Colon (tissue), 2 donors: ENCODE measurements at regions not wholly inside any gene's neighbourhood (a gene's known extent, or its start where the extent isn't known, plus 50 kb on each side); places are given as distances from the start of the nearest gene placed in this dataset.

Experiments used
- FAIRE-seq: peaks from 2 replicates; lab custom pipeline; 2012; peaks lifted over from hg19 to GRCh38; lab: Jason Lieb, UNC
- donor health status: control.
- donor health status: control.

DNA sequence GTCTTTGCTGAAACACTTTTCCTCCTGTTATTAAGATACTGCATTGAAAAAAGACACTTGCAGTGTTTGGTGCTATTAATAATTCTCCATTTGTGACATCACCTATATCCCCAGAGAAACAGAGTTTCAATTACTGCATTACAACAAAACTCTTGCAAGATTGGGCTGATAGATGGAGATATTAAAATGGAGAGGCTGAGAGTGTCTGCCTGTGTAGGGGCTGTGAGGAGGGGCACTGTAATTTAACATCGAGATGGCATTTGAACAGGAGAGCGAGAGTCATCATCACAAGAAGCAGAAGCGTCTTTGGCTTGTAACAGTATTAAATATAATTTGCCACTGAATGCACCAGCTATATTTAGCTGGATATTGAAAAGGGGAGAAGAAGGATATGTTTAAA, 316.5 kb downstream of the CDH26 start:
- FAIRE-seq = no peak

DNA sequence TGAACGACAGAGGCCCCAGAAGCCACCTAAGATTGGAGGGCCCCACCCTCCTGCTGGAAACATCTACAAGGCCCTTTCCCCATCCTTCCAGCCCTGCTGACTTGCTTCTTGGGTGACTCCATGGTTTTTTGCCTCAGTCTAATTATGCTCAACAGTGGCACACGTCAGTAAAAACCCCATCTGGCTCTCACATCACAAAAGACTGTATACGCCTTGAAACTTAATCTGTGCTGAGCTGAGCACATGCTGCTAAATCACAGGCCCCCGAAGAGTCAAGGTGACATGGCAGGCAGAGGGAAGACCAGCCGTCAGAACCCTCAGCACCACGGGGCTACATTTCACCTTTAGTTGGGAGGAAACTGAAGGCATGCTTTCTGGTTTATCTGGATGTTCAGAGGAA, 323.1 kb downstream of the CDH26 start:
- no peak for FAIRE-seq

DNA sequence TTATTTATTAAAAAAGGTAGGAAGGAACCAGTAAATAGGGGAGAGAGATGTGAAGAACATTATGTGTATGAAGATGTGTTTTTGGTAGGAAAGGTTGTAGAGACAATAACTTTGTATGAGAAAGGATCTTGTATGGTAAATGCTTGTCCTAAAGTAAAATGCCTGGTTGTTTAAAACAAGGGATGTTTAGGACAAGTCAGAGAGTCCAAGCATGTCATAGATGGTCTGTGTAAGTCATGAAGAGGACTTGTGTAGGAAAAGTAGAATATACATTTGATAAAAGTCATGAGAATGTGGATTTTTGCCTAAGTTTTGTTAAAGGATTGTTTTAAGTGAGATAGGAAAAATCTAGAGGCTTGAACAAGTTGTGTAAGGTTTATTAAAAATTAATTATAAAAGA, 325.1 kb downstream of the CDH26 start:
- no peak for FAIRE-seq

DNA sequence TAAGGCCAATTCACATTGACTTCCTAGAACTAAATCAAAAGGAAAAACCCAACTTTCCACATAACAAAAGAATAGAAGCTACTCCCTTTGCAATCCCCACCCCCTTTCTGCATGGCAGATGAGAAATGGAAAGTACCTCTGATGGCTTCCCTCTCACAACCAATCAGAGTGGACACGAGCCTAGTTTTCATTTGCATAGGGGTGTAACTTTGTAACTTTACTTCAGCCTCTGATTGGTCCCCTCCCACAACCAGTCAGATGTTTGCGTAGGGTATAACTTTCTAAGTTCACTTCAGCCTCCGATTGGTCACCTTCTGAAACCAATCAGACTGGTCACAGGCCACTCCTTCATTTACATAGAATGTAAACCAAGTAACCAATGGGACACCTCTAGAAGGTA, 328.5 kb downstream of the CDH26 start:
- FAIRE-seq = no peak

DNA sequence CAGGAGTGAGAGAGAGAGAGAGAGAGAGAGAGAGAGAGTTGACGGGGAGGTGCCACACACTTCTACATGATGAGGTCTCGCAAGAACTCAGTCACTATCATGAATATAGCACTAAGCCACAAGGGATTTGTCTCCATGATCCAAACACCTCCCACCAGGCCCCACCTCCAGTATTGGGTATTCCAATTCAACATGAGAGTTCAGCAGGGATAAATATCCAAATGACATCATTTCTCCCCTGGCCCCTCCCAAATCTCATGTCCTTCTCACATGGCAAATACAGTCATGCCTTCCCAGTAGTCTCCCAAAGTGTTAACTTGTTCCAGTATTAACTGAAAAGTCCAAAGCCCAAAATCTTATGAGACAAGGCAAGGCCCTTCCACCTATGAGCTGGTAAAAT, 330.7 kb downstream of the CDH26 start:
- FAIRE-seq = no peak

DNA sequence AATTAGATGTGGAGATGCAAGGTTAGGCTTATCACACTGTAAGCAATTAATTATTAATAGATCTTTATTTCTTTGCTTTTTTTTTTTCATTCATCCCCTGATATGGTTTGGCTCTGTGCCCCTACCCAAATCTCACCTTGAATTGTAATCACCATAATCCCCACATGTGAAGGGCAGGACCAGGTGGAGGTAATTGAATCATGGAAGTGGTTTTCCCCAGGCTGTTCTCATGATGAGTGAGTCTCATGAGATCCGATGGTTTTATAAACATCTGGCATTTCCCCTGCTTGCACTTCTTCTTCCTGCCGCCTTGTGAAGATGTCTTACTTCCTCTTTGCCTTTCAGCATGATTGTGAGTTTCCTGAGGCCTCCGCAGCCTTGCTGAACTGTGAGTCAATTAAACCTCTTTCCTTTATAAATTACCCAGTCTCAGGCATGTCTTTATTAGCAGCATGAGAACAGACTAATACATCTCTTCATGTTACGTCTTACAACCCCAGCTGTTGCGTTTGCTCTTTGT, 333.8 kb downstream of the CDH26 start:
- no peak for FAIRE-seq

DNA sequence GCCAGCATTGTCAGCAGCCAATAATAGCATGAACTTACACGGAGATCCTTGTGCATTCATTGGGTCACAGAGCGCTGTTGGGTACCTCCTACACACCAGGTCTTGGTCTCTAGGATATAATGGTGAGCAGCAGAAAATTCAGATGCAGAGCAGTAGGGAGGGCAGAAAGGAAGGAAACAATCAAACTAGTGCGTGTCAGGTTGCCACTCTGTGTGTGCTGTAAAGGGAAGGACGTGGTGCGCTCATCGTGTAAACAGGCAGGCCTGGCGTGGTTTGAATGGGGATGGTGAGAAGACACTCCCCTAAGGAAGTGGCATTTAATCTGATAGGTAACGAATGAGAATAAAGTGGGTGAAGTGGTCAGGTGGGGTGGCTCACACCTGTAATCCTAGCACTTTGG, 336.4 kb downstream of the CDH26 start:
- no peak for FAIRE-seq

DNA sequence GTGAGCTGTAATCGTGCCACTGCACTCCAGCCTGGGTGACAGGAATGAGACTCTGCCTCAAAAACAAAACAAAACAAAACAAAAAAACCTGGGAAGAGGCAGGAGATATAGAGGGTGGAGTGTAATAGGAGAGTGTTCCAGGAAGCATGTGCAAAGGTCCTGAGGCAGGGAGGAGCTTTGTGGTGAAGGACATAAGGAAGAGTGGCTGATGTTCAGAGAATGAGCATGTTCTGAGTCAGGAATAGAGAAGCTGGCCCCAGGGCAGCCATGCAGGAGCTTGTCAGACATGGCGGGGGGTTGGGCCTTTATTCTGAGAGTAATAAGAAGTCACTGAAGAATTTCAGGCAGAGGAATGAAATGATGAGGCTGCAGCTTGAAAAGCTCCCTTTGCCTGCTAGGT, 337.0 kb downstream of the CDH26 start:
- no peak for FAIRE-seq

DNA sequence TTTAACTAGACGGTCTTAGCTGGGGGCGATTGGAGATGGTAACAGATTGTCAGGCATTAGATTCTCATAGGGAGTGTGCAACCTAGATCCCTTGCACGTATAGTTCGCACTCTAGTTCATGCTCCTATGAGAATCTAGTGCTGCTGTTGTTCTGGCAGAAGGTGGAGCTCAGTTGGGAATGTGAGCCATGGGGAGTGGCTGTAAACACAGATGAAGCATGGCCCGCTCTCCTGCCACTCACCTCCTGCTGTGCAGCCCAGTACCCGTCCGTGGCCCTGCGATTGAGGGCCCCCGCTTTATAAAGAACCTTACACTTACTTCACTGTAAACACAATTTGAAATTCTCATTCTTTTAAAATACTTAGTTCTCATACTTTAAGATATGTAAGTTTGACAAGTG, 339.4 kb downstream of the CDH26 start:
- no peak for FAIRE-seq

DNA sequence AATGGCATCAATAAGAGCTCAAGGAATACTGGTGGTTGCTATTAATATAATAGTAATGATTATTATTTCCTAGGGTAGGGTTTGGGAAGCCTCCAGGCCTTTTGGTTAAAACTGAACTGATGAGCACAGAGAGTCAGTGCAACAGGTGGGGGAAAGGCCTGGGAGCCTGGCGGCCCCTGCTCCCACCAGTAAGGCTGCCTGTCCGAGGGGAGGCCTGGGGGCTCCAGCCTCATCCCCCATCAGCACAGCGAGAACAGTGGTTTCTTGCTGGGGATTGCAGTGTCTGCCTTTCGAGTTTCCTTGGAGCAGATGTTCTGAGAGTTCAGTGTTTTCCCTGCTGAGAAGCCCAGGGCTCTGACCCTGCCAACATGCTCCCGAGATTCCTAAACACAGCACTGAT, 340.4 kb downstream of the CDH26 start:
- no peak for FAIRE-seq

DNA sequence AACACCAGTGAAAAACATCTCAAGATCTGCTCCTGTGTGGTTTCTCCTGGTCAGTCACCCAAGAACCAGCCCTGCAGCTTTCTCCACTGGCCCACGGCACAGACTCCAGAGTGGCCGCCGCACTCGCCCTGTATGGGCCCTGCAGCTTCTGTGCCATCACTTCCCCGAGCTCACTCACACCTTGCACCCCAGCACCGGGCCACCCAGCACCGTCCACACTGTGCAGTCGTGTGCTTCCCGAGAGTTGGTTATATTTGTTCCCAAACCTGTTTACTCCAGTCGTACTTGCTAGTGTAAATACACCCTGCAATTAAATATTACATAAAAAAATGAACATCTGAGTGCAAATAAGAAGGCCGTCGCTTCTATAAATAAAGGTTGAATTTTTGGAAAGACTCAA, 341.7 kb downstream of the CDH26 start:
- FAIRE-seq = no peak

DNA sequence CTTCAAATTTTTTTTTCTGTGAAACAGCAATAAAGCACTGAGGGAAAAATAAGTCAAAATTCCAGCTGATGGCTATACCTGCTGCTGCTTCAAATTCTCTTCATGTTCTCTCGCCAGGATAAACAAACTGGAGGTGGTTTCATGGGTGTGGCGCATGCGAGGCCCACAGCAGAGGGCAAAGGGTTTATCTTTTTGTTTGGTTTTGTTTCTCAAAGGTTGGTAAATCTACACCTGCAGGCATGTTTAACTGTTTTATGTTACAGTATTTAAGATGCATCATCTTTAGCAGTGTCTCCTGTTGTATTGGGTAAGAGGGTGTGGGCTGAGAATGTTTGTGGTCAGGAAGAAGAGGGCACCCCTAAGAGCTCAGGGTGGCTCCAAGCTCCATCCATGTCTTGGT, 342.2 kb downstream of the CDH26 start:
- no peak for FAIRE-seq

DNA sequence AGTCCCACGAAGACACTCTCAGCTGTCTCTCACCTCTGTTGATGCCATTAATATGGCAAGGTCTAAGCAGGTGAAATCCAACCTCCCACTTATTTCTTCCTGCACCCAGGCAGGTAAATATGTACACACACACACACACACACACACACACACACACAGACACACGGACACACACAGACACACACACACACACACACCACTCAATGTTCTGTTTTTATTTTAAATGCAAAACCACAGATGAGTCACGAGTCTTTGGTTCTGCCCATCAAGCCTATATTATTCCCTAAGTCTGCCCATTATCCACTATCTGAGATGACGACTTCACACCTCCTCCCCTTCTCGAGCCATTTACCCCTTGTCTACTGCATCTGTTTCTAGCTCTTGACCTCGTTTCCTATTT, 344.7 kb downstream of the CDH26 start:
- FAIRE-seq = no peak

DNA sequence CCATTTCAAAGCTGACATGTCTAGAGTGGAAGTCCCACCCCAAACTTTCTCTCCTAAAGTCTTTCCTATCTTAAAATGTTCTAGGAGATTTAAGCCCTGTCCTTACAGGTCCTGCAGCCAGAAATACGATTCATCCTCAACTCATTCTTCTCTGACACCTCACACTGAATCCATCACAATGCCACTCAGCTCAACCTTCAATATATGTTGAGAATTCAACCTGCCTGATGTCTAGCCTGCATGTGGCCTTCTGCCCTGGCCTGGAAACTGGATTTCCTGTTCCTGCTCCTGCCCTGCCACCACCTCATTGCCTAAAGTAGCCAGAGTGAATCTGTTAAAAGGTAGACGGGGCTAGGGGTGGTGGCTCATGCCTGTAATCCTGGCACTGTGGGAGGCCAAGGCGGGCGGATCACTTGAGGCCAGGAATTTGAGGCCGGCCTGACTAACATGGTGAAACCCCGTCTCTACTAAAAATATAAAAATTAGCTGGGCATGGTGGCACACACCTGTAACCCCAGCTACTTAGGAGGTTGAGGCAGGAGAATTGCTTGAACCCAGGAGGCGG, 345.9 kb downstream of the CDH26 start:
- no peak for FAIRE-seq

DNA sequence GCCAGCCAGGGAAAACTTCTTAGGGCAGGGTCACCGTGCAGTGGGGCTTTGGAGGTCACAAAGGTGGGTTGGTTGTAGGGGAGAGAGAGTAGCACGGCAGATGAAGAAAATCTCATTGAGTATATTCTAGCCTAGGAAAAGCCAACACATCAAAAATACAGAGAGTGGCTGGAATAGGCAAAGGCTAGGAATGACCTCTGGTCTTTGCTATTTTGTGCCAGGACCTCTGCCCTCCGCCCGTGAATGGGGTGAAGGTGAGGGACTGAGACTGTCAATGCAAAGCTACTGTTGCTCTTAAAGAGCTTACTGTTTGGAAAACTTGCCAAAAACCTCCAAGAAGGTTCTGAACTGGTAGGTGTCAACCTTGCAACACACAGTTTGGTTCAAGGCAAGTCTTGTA, 346.7 kb downstream of the CDH26 start:
- FAIRE-seq = no peak

DNA sequence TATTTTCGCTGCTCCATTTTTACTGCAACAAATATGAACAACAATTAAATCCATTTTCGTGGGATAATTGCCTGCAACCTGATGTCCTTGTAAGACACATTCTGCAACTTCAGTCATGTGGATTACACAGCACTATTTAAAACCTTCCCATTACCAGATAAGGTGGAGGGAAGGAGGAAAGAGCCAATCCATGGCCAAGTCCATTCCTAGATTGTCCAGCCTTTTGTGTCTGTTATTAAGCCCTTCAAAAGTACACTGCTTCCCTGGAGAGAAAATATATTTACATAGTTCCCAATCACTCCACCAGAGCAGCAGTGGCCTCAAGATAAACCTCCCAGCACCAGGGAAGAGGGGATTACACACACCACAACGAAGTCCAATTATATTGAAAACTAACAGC, 347.9 kb downstream of the CDH26 start:
- FAIRE-seq = no peak

DNA sequence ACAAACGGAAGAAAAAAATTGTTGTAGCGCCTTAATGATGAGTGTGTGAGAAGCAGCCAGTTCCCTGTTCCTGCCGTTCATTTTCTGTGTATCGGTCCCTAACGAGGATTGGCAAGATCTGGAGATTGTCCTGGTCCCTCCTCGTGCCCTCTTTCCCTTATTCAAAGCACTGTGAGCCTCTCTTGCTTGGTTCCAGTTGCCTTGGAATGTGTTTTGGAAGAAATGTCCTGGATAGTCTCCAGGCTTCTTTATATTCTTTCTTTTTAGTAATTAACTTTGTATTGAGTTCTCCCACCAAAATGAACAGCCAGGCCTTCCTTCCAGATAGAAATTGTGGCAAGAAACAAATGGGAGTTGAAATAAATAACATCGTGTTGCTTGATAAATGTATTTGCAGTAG, 348.3 kb downstream of the CDH26 start:
- FAIRE-seq = no peak

DNA sequence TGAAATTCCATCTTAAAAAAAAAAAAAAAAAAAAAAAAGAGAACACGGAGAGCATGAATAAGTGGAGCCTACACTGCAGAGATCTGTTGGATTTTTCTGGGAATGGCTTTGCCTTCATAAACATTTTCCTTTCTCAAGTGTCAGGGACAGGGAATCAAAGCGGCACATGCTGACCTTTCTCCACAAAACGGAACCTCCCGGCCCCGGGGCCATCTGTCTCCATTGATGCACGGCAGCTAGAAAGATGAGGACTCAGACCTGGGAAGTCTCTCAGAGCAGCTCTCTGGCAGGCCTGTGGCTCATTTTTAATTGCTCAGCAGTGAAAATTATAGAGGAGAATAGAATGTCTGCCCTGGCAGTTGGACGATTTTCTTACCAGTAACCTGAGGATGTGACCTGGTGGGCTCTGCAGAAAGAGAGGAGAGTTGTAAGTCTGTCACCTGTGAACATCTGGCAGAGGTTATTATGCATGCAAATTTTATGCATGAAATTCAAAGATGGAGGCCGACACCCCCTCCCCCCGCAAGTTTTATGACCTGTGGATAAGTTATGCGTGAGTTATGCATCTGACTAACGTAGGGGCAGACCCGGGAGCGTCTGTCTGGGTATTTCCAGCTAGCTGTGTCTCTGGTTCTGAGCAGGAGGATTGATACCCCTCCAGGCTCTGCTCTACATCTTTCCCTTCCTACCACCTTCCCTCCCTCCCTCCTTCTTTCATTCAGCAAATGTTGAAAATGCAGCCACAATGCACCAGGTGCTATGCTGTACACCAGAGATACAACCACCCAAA, 352.5 kb downstream of the CDH26 start:
- FAIRE-seq = no peak

DNA sequence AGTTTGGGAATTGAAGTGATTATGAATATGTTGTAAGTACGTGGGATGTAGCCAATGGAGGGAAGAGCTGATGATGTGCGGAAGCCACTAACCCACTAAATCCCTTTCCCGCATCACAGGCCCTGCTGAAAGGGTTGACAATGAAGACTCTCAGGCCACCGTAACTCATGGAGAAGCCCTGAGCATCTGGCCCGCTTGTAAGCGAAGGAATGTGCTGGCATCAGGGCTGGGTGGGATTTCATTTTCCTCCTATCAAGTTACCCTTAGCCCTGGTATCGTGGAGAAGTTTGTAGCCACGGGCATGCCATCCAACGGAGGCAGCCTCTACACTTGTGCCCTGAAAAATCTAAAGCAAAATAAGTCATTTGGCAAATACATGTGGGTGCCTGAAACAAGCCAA, 355.0 kb downstream of the CDH26 start:
- FAIRE-seq = no peak

DNA sequence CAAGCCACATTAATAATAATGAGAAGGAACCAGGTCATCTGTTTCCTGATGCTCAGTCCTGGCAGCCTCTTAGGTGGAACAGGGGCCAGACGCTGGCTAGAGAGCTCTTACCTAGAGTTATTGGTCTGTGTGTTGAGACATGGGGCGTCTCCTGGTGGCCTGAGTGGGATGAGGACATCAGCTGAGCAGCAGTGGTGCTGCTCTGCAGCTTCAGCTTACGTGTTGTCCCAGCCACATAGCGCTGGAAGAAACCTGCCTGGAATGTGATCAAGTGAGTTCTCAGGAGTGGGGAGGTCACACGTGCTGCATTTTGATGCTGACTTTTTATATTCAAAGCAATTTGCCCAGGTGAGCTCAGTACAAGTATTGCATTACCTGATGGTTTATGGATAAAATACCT, 355.4 kb downstream of the CDH26 start:
- FAIRE-seq = no peak

DNA sequence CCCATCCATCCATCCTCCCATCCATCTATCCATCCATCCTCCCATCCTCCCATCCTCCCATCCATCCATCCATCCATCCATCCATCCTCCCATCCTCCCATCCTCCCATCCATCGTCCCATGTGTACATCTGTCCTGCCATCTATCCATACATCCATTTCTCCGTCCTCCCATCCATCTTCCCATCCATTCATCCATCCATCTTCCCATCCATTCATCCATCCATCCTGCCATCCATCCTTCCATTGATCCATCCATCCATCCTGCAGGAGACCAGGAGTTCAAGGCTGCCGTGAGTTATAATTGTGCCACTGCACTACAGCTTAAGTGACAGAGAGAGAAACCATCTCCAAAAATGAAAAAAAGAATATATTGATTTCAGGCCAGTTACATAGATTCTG, 356.5 kb downstream of the CDH26 start:
- no peak for FAIRE-seq

DNA sequence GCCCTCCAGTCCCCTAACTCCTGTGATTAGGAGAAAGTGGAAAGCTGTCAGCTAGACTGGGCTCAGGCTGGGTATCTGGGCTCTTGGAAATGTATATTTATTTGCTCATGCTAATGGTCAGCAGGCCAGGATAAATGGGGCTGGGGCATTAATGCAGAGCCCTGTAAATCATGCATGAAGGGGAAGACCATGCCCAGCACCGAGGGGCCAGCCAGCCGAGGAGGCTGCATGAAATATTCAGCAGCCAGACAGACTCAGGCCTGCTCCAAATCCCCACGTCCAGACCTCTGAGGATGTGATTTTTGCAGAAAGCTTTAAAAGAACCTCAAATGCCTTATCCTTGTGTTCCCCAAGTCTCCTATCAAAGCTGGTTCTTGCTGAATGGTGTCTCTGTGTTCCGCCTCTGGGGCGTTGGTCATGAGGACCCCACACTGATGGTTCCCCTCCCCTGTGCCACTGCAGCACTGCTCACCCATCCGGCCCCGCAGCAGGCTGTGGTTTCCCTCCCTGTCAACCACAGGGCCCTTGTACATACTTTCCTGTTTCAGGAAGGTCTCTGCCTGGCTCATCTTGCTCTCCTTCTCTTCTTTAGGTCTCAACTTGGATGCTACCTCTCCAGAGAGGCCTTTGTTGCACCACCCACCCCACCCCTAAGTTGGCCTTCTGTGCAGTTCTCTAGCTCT, 358.4 kb downstream of the CDH26 start:
- FAIRE-seq = no peak

DNA sequence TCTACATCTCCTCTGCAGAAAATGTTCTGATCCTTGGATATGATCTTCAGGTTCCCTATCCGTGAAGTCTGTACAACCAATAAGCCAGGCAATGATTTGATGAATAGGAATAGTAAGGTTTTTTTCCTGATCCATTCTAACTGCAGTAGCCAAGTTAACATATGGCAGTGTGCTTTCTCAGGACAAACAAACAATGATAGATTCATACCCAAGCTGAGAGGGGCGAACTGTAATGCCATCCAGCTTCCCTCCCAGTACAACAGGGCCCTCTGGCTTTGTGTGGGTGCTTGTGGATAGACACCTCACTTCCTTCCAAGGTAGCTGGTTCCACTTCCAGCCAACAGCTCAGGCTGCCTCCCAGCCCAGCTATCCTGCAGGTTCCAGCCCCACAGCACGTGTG, 359.2 kb downstream of the CDH26 start:
- no peak for FAIRE-seq

DNA sequence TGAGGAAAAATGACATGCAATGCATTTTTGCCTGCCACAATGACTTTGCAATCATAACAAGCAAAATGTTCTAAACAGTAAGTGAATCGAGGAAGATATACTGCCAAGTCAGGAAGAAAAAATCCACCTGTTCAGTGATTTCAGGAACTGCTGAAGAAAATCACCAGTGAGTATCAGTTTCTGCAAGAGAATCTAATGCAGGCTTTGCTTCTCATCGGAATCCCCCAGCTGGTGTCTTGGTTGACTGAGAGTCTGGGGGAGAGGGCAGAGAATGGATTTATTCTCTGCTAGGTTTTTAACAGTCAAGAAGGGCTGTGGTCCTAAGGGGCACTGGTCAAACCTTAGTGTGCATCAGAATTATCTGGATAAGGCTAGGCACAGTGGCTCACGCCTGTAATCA, 363.4 kb downstream of the CDH26 start:
- no peak for FAIRE-seq
